ENCODE measurements at regions not wholly inside any gene's neighbourhood (a gene's known extent, or its start where the extent isn't known, plus 50 kb on each side); places are given as distances from the start of the nearest gene placed in this dataset.

DNA sequence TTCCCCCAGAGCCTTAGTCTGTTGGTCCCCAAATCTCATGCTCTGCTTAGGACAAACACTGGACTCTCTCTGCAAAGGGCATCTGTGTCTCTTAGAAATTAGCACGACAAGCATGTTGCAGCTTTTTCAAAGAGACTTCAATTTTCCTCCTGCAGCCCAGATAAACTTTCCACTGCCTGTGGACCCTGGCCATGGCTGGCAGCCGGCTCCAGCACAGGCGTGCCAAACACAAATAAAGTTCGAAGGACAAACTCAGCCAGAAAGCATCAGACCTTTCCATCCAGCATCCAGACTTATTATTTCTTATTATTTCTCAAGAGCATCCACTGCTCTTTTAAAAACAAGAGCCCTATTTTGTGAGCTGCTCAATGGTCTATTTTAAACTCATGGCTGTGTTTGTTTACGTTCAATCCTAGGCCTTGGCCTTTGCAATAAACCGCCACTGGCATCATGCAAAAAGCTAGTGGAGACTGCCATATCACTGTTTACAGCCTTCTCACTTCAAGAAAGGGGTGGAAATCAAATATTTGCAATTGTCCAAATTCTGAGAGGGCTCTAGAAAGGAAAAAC lies 300.8 kb downstream of the BCL11A start:
- Histone ChIP-seq H3K9me2 (ENCODE audit: low read depth, low read length) (no peaks in the 10 kb centered on the region), H3K27ac (ENCODE audit: low read depth, low read length, poor library complexity, severe bottlenecking) (no peak overlapping the region), H3K9me3 (ENCODE audit: low read length) (no peaks in the 10 kb centered on the region), H2AFZ (ENCODE audit: low read length) (no peak overlapping the region), H3K4me1 (ENCODE audit: insufficient read depth, low read length, severe bottlenecking) (no peaks in the 10 kb centered on the region), H3K79me2 (ENCODE audit: insufficient read depth, low read length) (no peaks in the 10 kb centered on the region), H3K9ac (ENCODE audit: low read length) (no peak overlapping the region), H3F3A (ENCODE audit: insufficient read depth, low read length) (no peaks in the 10 kb centered on the region), H3K4me3 (ENCODE audit: low read depth, low read length, poor library complexity, severe bottlenecking) (no peak overlapping the region), H3K36me3 (ENCODE audit: insufficient read depth, low read length) (no peaks in the 10 kb centered on the region), H3K27me3 (ENCODE audit: insufficient read depth, low read length) (no peaks in the 10 kb centered on the region), H4K20me1 (ENCODE audit: insufficient read depth, low read length) (no peaks in the 10 kb centered on the region), H3K4me2 (ENCODE audit: low read length) (no peak overlapping the region)
- TF ChIP-seq, protein P1, sequence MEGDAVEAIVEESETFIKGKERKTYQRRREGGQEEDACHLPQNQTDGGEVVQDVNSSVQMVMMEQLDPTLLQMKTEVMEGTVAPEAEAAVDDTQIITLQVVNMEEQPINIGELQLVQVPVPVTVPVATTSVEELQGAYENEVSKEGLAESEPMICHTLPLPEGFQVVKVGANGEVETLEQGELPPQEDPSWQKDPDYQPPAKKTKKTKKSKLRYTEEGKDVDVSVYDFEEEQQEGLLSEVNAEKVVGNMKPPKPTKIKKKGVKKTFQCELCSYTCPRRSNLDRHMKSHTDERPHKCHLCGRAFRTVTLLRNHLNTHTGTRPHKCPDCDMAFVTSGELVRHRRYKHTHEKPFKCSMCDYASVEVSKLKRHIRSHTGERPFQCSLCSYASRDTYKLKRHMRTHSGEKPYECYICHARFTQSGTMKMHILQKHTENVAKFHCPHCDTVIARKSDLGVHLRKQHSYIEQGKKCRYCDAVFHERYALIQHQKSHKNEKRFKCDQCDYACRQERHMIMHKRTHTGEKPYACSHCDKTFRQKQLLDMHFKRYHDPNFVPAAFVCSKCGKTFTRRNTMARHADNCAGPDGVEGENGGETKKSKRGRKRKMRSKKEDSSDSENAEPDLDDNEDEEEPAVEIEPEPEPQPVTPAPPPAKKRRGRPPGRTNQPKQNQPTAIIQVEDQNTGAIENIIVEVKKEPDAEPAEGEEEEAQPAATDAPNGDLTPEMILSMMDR (IDR thresholded peaks at IDR 0.05; ENCODE audit: low read length) = no peak
- no peak for TF ChIP-seq EZH2 (IDR thresholded peaks at IDR 0.05; ENCODE audit: borderline replicate concordance, low read length)

DNA sequence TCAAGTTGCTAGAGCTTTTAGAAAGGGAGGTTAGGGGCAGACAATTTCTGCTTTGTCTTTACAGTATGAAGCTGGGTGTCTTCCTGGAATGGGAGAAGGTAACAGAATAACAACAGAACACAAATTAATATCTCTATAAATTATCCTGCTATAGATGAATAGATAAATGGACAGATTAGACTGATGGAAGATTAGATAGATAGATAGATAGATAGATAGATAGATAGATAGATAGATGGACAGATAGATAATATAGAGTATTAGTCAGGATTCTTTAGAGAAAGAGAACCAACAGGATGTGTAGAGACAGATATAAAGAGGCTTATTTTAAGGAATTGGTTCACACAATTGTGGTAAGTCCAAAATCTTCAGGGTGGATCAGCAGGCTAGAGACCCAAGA lies 302.2 kb downstream of the BCL11A start:
- no peaks in the 10 kb centered on the region for H3K36me3 ChIP-seq (ENCODE audit: insufficient read depth, low read length)
- H3K79me2 ChIP-seq (ENCODE audit: insufficient read depth, low read length) = no peaks in the 10 kb centered on the region
- no peaks in the 10 kb centered on the region for H3K9me2 ChIP-seq (ENCODE audit: low read depth, low read length)
- no peak overlapping the region for H3K4me2 ChIP-seq (ENCODE audit: low read length)
- no peak overlapping the region for H3K9ac ChIP-seq (ENCODE audit: low read length)
- H3K27ac ChIP-seq (ENCODE audit: low read depth, low read length, poor library complexity, severe bottlenecking) = no peak overlapping the region
- no peaks in the 10 kb centered on the region for H3K27me3 ChIP-seq (ENCODE audit: insufficient read depth, low read length)
- H2AFZ ChIP-seq (ENCODE audit: low read length) = no peak overlapping the region
- TF ChIP-seq EZH2 (IDR thresholded peaks at IDR 0.05; ENCODE audit: borderline replicate concordance, low read length) = no peak
- TF ChIP-seq, protein P1 (IDR thresholded peaks at IDR 0.05; ENCODE audit: low read length) = no peak
- no peaks in the 10 kb centered on the region for H3K9me3 ChIP-seq (ENCODE audit: low read length)
- no peaks in the 10 kb centered on the region for H3F3A ChIP-seq (ENCODE audit: insufficient read depth, low read length)
- H3K4me1 ChIP-seq (ENCODE audit: insufficient read depth, low read length, severe bottlenecking) = no peaks in the 10 kb centered on the region
- no peak overlapping the region for H3K4me3 ChIP-seq (ENCODE audit: low read depth, low read length, poor library complexity, severe bottlenecking)
- no peaks in the 10 kb centered on the region for H4K20me1 ChIP-seq (ENCODE audit: insufficient read depth, low read length)

DNA sequence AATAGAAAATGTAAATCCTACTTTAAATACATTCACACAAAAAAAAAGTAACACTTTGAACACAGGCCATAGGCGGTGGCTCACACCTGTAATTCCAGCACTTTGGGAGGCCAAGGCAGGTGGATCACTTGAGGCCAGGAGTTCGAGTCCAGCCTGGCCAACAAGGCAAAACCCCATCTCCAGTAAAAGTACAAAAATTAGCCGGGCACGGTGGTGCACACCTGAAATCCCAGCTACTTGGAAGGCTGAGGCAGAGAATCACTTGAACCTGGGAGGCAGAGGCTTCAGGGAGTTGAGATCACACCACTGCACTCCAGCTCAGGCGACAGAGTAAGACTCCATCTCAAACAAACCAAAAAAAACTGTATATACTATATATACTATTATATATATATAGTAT lies 303.6 kb downstream of the BCL11A start:
- Histone ChIP-seq H4K20me1 (ENCODE audit: insufficient read depth, low read length) (no peaks in the 10 kb centered on the region), H3K27ac (ENCODE audit: low read depth, low read length, poor library complexity, severe bottlenecking) (no peak overlapping the region), H3K79me2 (ENCODE audit: insufficient read depth, low read length) (no peaks in the 10 kb centered on the region), H3K9ac (ENCODE audit: low read length) (no peak overlapping the region), H3K36me3 (ENCODE audit: insufficient read depth, low read length) (no peaks in the 10 kb centered on the region), H2AFZ (ENCODE audit: low read length) (no peak overlapping the region), H3K4me2 (ENCODE audit: low read length) (no peak overlapping the region), H3K9me2 (ENCODE audit: low read depth, low read length) (no peaks in the 10 kb centered on the region), H3K4me1 (ENCODE audit: insufficient read depth, low read length, severe bottlenecking) (no peaks in the 10 kb centered on the region), H3K9me3 (ENCODE audit: low read length) (no peaks in the 10 kb centered on the region), H3K27me3 (ENCODE audit: insufficient read depth, low read length) (no peaks in the 10 kb centered on the region), H3K4me3 (ENCODE audit: low read depth, low read length, poor library complexity, severe bottlenecking) (no peak overlapping the region), H3F3A (ENCODE audit: insufficient read depth, low read length) (no peaks in the 10 kb centered on the region)
- no peak for TF ChIP-seq EZH2 (IDR thresholded peaks at IDR 0.05; ENCODE audit: borderline replicate concordance, low read length)
- TF ChIP-seq, protein P1 (IDR thresholded peaks at IDR 0.05; ENCODE audit: low read length) = no peak

Data from OCI-LY1 (cell line).